ENCODE measurements at regions not wholly inside any gene's neighbourhood (a gene's known extent, or its start where the extent isn't known, plus 50 kb on each side); places are given as distances from the start of the nearest gene placed in this dataset.

DNA sequence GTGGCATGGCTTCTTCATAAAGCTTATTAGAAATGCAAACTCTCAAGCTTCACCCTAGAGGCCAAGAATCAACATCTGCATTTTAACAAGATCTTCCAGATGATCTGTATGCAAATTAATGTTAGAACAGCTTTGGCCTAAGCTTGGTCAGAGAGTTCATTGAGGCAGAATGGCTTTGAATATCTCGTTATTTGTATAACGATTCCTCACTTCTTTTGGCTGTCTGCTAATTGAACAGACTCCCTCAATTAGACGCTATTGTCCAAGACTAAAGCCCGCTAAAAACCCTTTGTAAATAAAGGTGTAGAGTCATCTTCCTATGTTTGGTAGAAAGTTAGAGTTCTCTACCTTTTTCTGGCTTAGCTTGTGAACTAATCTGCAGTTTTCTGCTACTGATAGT lies 1453.7 kb downstream of the CDH8 start:
- H3K4me1 ChIP-seq (replicated peaks in 1 of 2; ENCODE audit: control insufficient read depth in 2 of 2, insufficient read depth in 2 of 2, low read length in 2 of 2) = no peaks in the 10 kb centered on the region
- H3K9ac ChIP-seq (ENCODE audit: insufficient read depth in 1 of 2, low read depth in 2 of 2, low read length in 2 of 2) = no peak overlapping the region
- no peak overlapping the region for H2AFZ ChIP-seq (ENCODE audit: low read depth, low read length)
- ATAC-seq (no peak), FAIRE-seq (no peak), DNase-seq (ENCODE audit: extremely low read depth in 1 of 4, low spot score in 3 of 4) (no peak)
- no peaks in the 10 kb centered on the region for H3K9me3 ChIP-seq (replicated peaks; ENCODE audit: control insufficient read depth, insufficient read depth, low read depth, low read length)
- ChIA-PET CTCF (ENCODE audit: low intra/inter-chr PET ratio) (interaction anchor here (0.5 kb wide), 1 partner anchor 1031 kb away, joined by 3 read pairs; no protein-coding TSS in a partner anchor), POLR2A (no interaction called here)
- WGBS (ENCODE audit: insufficient coverage, low coverage, missing lambda C conversion rate) = 2% methylated on average over 4 of the region's 4 CpGs
- H3K4me3 ChIP-seq = no peak overlapping the region
- H3K4me2 ChIP-seq (ENCODE audit: insufficient read depth, low read length) = no peak overlapping the region
- no peaks in the 10 kb centered on the region for H3K27me3 ChIP-seq (ENCODE audit: control insufficient read depth in 2 of 2, insufficient read depth in 2 of 2, low read length in 2 of 2)
- H4K20me1 ChIP-seq (replicated peaks; ENCODE audit: control insufficient read depth, insufficient read depth, low read length) = no peaks in the 10 kb centered on the region
- BruUV-seq (replicated peaks) = no TSS peak
- H3K79me2 ChIP-seq (ENCODE audit: control insufficient read depth, insufficient read depth, low read length) = no peaks in the 10 kb centered on the region
- no peak overlapping the region for H3K27ac ChIP-seq (ENCODE audit: extremely low read depth, low read depth, low read length)
- no peaks in the 10 kb centered on the region for H3K9me1 ChIP-seq (ENCODE audit: control insufficient read depth, insufficient read depth, low read length)
- in situ Hi-C loops (cut with MboI) = no loop called here
- intact Hi-C loops (cut with micrococcal nuclease) = no loop called here
- H3K36me3 ChIP-seq (ENCODE audit: control insufficient read depth, insufficient read depth, low read length) = no peaks in the 10 kb centered on the region
- TF ChIP-seq ZNF146 (CRISPR knock-in tag; IDR thresholded peaks at IDR 0.05; ENCODE audit: unreplicated experiment) (no peak), U2AF2 (optimal IDR thresholded peaks at IDR 0.05; ENCODE audit: low read depth, low read length) (no peak), ARNT (IDR thresholded peaks at IDR 0.05) (no peak), SFPQ (IDR thresholded peaks at IDR 0.05; ENCODE audit: low read depth, low read length) (no peak), RREB1 (CRISPR knock-in tag; IDR thresholded peaks at IDR 0.05) (no peak), PHF20 (IDR thresholded peaks at IDR 0.05; ENCODE audit: partially characterized antibody) (no peak), RNF219 (CRISPR knock-in tag; IDR thresholded peaks at IDR 0.05) (no peak), ZNF174 (CRISPR knock-in tag; IDR thresholded peaks at IDR 0.05) (no peak), CGGBP1 (CRISPR knock-in tag; IDR thresholded peaks at IDR 0.05) (no peak), ZZZ3 (IDR thresholded peaks at IDR 0.05) (no peak), CREB5 (CRISPR knock-in tag; IDR thresholded peaks at IDR 0.05) (no peak)
